AG20443 (cell line): ENCODE measurements at regions not wholly inside any gene's neighbourhood (a gene's known extent, or its start where the extent isn't known, plus 50 kb on each side); places are given as distances from the start of the nearest gene placed in this dataset.
"Not testable (repeated sequence)": the region's sequence is repeated elsewhere in the genome, so short reads cannot be mapped to it uniquely, and the experiment has no call there.

Experiments
- DNase-seq: peaks from one replicate; pipeline ENCODE4 v3.0.0; 2012; ENCODE audit warnings: low spot score, mixed read lengths

DNA sequence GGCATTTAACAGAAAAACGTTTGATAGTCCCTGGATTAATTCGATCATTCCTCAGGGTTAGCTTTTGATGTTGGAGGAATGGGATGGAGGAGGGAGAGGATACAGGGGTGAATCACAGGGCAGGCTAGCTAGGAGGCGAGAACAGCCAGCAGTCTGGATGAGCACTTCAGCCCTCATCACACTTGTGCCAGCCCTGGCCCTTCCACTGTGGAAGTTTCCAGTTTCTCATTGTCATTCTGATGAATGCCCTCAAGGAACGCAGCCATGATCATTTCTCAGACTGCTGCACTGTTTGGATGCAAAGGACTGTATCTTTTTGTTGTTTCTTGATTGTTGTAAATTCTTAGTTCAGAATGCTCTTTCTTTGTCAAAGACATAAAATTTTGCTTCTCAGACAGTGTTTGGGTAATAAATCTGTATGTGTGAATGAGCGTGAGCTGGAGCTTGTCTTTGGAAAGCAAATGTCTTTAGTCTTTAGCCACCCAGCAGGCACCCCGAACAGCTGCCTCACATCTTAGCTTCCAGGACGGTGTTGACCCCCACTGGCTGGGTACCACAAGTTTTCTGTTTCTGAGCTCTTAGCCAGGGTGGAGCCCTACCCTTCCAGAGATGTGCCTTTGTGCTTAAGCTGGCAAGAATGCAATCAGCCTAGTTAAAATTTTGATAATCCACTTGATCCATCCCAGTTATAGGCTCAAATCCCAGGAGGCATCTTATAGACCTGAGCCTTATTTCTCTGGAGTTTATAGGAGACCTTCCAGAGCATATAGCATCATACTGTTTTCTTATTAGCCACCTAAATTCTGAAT is 121.1 kb downstream of the PDCD6IP start:
- no peak for DNase-seq

DNA sequence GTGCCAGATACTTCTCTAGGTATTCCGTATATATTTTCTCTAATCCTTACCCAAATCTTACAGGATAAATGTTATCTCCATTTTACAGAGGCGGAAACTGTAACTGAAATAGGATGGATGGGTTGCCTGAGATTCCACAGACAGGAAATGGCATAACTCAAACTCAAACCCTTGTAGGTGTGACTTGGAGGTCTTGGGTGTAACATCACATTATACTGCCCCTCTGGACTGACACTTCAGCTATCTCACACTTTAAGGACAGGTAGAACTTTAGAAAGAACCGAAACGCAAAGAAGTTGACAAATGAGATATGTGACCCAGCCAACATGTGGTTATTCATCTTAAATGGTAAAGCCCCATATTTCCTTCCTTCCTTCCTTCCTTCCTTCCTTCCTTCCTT is 122.1 kb downstream of the PDCD6IP start:
- DNase-seq, result no peak

- no peak for DNase-seq
Observed at GRCh38 chr3:33921608-33922007, 123.2 kb downstream of the PDCD6IP start.

DNA sequence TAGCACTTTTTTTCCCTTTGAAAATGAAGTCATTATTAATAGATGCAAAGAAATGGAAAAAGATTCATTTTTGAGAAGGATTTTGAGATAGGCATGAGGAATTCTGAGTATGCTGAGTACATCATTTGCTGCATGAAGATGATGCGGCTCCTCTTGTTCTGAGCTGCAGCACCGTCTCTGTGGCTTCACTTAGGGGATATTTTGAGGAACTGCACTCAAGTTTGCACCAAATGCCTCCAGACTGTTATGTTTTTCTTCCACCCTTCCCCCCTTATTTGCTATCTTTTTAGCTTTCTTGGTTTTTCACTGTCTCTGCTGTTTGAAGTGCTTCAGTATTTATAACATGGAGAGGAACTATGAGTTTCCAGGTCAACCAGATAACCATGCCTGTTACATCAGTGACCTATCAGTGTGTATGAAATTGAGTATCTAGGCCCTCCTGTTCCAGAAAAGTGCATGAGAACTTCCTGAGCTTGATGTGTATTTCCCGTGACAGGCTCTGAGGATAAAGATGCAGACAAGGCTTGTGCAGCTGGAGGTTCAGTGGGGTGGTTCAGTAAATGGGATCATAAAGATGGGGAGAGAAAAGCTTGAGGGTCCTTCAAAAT is 128.7 kb downstream of the PDCD6IP start:
- DNase-seq, result no peak

DNA sequence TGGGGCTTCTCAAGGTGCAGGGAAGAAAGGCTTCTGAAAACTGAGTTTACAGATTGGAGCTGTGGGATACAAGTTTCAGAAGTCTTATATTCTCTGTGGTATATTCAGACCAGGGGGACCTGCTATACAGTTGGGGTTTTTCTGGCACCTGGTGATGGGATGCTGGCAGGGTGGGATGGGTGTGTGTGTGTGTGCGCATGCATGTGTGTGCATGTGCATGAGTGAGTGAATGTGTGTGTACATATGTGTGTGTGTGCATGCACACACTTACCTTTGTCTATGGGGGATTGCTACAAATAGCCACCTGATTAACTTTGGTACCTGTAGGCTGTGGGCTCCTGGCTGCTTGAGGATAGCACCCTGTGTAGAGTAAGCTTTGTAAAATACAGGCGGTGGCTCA is 131.4 kb downstream of the PDCD6IP start:
- no peak for DNase-seq

GRCh38 chr3:33931512-33931911 is 133.1 kb downstream of the PDCD6IP start:
- no peak for DNase-seq

GRCh38 chr3:33932010-33932764 is 133.8 kb downstream of the PDCD6IP start:
- DNase-seq, result no peak

DNA sequence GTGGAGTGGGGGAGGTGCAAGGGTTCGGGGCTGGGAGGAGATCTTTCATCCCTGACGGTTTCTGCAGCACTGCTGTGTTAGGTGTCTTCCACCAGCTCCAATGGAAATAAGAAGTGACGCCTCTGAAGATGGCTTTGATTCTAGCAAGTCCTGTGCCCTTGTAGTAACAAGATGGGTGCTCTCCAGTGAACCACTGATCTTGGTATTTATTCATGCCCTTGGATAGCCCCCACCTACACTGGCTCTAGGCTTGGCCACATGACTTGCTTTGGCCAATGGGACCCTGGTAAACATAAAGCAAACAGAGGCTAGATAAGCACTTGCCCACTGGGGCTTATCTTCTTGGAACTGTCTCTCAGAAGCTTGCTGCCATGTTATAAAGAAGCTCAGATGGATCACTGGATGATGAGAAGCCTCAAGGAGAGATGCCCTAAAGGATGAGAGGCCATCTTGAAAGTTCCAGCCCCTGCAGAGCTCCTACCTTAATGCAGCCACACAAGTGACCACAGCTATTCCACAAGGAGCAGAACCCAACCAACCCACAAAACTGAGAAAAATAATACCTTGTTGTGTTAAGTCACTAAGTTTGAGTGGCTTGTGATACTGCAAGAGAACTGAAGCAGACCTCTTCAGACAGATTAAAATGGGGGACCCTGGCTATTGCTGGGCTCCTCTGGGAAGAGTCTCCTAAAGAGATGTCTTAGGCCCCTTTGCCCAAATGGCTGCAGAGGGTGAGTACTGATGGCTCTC is 137.9 kb downstream of the PDCD6IP start:
- DNase-seq, result no peak

DNA sequence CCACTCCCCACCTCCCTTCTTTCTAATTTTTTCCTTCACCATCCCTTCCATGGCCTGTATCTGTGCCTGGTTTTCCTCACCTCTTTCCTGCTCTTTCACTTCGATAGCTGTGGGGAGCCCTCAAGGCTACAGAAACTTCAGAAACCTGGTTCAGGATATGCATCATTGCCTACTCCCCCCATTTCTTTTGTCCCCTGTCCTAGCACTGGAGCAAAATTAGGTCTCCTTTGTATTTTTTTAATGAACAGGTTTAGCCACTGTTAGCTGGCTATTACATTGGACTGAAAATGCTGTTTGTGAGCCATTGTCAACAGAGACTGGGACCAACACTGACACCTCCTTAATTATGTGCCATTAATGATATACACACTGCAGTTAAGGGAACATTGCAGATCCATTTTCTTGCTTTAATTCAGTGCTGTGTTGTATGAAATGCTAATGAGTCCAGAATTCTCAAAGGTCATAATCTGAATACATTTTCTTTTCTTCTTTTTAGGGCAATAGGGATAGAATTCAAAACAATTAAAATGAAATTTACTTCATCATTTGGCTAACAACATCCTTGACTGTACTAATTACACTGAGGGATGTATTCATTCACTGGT is 138.6 kb downstream of the PDCD6IP start:
- no peak for DNase-seq

DNA sequence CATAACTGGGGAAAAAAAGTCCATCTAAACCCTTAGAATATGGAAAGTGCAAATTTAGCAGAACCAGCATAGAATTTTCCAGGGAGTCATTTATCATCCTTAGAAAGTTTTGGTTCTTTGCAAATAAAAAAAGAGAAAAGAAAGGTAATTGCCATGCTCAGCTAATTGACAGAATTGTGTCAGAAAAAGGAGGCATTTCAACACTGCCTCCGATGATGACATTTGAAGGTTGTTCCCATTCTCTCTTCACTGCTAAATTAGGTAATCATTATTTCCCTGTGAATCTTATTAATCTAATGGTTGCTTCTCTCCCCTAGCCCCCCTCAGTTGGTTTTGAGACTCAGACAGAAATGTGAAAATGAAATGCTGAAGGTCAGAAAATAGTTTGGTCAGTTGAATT is 139.2 kb downstream of the PDCD6IP start:
- DNase-seq, result no peak

GRCh38 chr3:33940149-33940548 is 141.7 kb downstream of the PDCD6IP start:
- no peak for DNase-seq

DNA sequence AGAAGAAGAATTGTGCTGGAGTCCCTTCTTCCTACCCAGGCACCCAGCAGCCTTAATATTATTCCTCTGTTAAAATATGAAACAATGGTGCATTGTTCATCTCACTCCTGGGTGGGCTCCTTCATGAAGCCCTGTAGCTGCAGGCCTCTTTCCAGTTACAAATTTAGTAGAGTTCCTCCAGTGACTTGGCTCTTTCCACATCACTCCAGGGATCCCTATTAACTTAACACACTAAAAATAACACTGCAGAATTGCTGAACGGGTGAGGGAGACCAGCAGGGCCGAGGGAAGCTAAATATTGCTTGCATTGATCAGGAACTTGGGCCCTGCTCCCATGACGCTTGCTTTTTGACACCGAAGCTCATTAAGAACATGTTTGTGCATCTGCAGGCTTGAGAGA is 142.3 kb downstream of the PDCD6IP start:
- no peak for DNase-seq

- DNase-seq, result no peak
Observed at GRCh38 chr3:33941804-33942203, 143.4 kb downstream of the PDCD6IP start.

DNA sequence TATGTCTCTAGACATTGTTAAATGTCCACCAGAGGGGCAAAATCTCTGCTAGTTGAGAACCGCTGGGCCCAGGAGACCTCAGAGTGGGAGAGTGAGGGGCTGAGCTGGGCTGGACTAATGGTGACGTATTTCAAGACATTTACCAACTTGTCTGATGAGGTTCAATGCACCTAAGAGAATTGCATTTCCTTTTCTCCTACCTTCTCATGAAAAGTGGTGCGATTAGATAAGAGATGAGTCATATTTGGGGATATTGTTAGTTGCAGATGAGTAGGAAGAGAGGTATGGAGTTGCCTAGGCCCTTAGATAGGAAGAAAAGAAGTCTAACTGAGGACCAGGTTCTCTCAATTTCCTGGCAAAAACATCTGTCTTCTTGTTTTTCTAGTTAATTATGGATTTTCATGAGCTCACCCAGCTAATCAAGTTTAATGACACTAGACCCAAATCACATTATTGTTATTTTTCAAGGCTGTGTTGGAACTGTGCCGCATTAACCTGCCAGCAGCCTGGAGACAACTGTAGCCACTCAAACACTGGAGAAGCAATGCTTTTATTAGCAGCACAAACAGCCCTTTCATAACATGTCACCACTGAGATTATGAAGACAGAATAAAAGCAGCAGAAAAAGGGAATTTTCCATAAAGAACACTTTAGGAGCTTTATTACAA is 144.2 kb downstream of the PDCD6IP start:
- no peak for DNase-seq

DNA sequence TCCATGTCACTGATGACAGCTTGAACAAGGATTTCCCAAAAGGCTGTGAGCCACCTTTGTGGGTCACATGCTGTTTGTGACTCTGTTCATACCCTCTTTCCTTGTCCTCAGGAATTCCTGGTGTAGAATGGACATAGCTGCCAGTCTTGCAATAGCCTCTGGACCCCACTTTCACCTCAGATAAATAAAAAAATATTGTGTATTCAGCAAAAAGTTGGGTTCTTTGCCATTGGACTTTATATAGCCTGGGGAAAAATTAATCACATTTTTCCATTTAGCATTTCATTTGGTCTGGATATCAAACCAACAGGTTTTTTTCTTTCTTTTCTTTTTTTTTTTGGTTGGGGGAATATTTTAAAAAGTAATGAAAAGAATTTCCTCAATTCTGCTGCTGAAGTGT is 144.8 kb downstream of the PDCD6IP start:
- DNase-seq, result no peak

DNA sequence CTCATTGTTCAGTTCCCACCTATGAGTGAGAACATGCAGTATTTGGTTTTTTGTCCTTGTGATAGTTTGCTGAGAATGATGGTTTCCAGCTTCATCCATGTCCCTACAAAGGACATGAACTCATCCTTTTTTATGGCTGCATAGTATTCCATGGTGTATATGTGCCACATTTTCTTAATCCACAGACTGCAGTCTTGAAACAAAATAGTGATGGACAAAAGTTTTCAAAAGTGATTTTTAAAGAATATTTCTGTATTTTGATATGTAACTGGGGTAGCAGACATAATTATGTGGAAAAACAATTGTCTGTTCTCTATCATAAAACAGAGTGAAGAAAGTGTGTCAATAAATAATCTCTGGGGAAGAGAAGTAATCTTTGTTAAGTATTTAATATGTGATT is 148.2 kb downstream of the PDCD6IP start:
- not testable (repeated sequence) for DNase-seq

DNA sequence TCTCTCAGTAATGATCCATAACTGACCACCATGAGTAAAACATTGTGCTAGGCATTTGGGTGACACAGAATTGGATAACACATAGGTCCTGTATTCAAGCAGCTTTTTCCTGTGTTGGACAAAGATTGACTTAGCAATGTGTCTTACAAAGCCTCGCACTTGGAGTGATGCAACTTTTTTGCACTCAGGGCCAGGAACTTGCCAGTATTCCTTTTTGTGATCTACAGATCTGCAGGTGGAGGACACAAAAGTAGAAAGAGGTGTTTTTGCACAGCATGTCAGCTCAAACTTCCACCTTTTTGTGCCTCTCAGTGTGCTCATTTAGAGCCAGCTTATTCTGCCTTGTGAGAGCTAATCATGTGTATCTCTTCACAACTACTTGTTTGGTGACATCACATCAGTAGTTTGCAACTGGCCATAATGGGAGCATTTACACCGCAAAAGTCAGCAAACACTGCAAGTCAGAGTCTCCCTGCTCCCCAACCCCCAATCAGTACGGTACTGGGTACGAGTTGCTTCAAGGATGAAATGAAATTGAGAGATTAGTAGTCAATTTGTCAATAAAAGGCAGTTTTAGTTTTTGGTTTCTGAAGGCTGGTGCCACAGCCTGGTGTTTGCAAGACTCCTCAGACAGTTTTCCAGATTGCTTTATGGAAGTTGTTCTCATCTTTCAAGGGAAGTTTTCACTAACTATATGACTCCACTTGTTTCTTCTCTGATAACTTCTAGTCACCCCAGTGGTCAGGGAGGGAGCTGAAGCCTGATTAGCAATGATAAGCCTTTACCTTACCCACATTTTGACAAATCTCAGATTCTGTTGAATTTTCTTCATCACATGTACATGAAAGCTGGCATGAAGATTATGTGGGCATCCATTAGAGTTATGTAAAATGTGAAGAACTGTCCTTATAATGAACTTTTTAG is 149.1 kb downstream of the PDCD6IP start:
- no peak for DNase-seq

DNA sequence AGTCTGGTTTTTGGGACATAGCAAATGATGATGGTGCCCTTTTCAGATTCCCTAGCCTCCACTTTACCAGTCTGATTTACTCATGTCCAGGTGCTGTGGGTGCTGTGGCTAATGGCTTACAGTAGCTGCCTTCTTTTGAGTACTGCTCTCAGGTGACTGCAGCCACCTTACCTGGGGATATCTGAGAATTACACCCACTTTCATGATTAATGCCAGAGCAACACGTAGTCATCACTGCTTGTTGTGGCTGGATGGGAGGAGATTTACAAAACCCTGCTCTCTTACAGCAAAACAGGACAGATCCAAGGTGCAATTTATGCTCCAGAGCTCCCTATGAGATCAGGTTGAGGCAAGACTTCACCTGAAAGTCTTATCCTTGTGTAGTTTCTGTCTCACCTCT is 150.6 kb downstream of the PDCD6IP start:
- DNase-seq, result no peak

DNA sequence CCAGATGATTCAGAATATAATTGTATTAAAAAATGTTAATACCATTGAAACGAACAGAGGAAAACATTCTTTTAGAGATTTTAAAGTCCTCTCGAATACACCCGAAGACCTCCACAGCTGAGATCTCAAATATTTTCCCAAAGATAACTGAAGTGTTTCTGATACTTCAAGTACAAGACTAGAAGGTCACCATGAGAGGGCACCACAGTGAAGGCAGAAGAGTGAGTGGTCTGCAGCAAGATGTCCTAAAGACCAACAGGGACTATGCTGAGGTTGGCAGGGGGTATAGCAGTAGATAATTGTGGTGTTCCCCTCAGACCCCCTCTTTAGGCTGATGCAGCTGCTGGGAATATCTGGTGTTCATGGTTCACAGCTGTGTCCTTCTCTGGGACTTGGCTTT is 156.5 kb downstream of the PDCD6IP start:
- DNase-seq, result peak; percentile 14

- no peak for DNase-seq
Observed at GRCh38 chr3:33956206-33956605, 157.8 kb downstream of the PDCD6IP start.
